ENCODE measurements at regions not wholly inside any gene's neighbourhood (a gene's known extent, or its start where the extent isn't known, plus 50 kb on each side); places are given as distances from the start of the nearest gene placed in this dataset.
A peak's percentile ranks its signal among the peaks of the same experiment; 100 is the strongest.
"Not testable (repeated sequence)": the region's sequence is repeated elsewhere in the genome, so short reads cannot be mapped to it uniquely, and the experiment has no call there.

- no peak for FAIRE-seq
- DNase-seq (ENCODE audit: insufficient read length, low spot score) = no peak
Observed at GRCh38 chr22:49517667-49518185, 309.9 kb downstream of the BRD1 start.

GRCh38 chr22:49517211-49517610 is 310.5 kb downstream of the BRD1 start:
- DNase-seq (ENCODE audit: insufficient read length, low spot score) = no peak

GRCh38 chr22:49515475-49515874 is 312.2 kb downstream of the BRD1 start:
- no peak for DNase-seq (ENCODE audit: insufficient read length, low spot score)
- no peak for FAIRE-seq

More at GRCh38 chr22:49517211-49517610, 310.5 kb downstream of the BRD1 start:
- FAIRE-seq = no peak

DNA sequence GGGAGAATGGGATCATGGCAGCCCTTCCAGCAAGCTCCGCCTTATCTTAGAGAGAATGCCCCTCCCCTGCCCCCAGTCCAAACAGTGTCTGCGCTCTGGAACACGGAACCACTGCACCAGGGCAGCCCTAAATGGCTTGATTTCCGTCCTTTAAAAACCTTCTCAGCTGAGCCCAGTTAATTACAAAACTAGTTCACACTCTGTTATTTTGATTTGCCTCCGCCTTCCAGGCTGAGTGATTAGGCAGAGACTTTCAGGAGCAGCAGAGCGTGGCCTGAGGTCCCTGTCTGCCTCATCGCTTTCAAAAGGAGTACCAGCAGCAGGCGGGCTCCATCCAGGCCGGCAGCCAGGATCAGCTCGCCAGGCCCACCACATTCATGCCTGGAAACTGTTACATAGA is 313.0 kb downstream of the BRD1 start:
- FAIRE-seq = no peak
- no peak for DNase-seq (ENCODE audit: insufficient read length, low spot score)

DNA sequence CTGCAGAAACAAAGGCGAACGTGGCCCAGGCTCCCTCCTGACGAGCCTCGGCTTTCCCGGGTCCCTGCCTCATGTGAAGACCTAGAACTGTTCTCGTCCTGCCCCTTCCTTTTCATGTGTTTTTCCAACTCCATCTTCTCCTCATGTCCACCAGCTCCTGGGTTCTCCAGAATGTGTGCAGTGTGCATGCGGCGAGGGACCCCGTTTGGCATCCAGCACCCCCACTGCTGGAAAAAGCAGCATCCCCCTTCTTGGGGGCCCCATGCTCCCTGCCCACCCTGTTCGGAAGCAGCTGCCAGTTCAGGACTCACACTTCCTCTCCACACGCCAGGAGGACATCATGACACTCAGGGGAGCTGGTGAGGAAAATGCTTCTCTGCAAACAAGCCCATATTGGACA is 313.5 kb downstream of the BRD1 start:
- FAIRE-seq = no peak

DNA sequence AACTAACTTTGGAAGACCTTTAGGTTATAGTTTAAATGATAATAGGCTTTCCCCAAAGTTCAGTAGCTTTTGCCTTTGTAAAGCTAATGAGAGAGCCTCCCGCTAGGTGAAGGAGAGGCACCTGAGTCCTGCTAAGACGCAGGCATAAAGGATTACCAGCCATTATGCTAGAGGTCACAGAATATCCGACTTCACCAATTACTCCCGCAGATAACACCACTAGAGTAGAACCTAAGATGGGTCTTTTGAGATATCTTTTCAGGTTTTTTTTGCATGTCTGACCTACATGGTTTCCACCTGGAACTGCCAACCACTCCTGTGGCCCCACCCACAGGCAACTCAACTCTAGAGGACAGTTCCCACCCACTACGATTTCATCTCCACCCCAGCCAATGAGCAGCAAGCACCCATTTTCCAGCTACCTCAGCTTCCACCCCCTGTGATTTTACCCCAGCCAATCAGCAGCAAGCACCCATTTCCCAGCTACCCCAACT is 314.3 kb downstream of the BRD1 start:
- FAIRE-seq (no peak), DNase-seq (ENCODE audit: insufficient read length, low spot score) (no peak)

More for the DNA sequence above, 313.5 kb downstream of the BRD1 start:
- no peak for DNase-seq (ENCODE audit: insufficient read length, low spot score)

GRCh38 chr22:49512487-49513165 is 315.0 kb downstream of the BRD1 start:
- FAIRE-seq (no peak), DNase-seq (ENCODE audit: insufficient read length, low spot score) (no peak)

DNA sequence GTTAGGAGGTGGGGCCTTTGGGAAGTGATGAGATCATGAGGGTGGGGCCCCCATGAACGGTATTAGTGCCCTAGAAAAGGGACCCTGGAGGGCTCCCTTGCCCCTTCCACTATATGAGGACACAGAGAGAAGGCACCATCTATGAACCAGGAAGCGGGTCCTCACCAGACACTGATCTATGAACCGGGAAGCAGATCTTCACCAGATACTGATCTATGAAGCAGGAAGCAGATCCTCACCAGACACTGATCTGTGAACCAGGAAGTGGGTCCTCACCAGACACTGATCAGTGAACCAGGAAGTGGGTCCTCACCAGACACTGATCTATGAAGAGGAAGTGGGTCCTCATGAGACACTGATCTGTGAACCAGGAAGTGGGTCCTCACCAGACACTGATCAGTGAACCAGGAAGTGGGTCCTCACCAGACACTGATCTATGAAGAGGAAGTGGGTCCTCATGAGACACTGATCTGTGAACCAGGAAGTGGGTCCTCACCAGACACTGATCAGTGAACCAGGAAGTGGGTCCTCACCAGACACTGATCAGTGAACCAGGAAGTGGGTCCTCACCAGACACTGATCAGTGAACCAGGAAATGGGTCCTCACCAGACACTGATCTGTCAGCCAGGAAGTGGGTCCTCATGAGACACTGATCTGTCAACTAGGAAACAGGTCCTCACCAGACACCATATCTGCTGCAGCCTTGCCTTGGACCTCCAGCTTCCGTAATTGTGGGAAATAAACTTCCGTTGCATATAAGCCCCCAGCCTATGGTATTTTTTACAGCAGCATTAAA is 316.1 kb downstream of the BRD1 start:
- FAIRE-seq; DNase-seq (ENCODE audit: insufficient read length, low spot score): not testable (repeated sequence)

- DNase-seq (ENCODE audit: insufficient read length, low spot score) (no peak), FAIRE-seq (no peak)
Observed at GRCh38 chr22:49510718-49511117, 317.0 kb downstream of the BRD1 start.

DNA sequence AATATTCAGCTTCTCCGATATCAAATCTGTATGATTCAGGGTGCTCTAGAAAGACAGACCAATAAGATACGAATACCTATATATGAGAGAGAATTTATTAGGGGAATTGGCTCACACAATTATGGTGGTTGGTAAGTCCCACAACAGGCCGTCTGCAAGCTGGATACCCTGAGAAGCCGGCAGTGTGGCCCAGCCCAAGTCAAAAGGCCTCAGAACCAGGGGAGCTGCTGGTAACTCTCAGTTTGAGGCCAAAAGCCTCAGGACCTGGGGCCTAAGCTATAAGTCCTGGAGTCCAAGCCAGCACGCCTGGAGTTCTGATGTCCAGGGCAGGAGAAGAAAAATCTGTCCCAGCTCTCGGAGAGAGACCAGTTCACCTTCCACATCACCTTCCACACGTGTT is 318.7 kb downstream of the BRD1 start:
- FAIRE-seq (no peak), DNase-seq (ENCODE audit: insufficient read length, low spot score) (no peak)

- FAIRE-seq = no peak
- DNase-seq (ENCODE audit: insufficient read length, low spot score) = no peak
Observed at GRCh38 chr22:49508561-49508960, 319.1 kb downstream of the BRD1 start.

DNA sequence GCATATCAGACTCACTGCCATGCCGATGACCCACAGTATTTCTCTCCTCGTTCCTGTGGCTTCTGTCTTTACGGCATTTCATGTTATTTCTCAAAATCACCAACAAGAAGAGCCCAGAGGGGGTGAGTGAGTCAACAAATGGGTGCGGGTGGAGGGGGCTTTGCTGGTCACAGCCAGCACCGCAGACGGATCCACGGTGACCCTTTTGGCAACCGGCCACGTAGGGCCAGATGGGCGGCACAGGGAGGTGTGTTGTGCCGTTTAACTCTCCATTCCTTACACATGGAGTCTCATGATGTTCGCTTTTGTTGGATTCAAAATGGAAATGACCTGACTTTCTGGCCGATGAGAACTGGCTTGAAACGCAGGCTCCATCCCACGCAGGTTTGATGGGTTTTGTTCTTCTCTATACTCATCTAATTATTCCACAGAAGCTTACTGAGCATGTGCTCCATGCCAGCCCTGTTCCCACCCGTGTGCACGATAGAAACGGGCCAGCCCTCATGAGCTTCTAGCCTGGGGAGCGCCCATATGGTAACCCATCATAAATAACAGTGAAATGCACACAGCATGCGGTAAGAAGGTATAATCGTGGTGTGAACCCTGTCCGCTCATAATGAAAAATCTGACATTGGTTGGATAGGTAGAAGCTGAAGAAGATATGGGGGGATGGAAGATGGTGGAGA is 319.9 kb downstream of the BRD1 start:
- FAIRE-seq (no peak), DNase-seq (ENCODE audit: insufficient read length, low spot score) (no peak)

GRCh38 chr22:49506010-49506400 is 321.7 kb downstream of the BRD1 start:
- FAIRE-seq (no peak), DNase-seq (ENCODE audit: insufficient read length, low spot score) (no peak)

GRCh38 chr22:49505337-49506009 is 322.2 kb downstream of the BRD1 start:
- peak; percentile 76 for FAIRE-seq
- DNase-seq (ENCODE audit: insufficient read length, low spot score) = no peak

GRCh38 chr22:49503896-49504521 is 323.7 kb downstream of the BRD1 start:
- no peak for DNase-seq (ENCODE audit: insufficient read length, low spot score)
- no peak for FAIRE-seq

DNA sequence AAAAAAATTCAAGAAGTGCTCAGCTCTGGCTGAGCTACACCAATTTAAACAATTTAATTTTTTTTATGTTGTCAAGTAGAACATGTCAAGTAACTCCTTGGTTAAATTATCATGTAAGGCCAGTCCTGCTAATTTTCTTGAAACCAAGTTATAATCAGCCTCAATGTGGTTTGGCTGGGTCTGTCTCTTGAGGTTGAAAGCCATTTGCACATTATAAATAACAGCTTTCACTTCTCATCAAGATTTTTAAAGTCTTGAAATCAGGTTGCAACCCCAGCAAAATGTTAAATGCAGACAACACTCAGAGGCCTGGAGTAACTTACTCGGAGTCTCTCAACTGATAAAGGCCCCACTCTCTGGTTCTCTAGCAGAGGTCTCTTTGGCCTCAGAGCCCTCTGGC is 324.4 kb downstream of the BRD1 start:
- FAIRE-seq (no peak), DNase-seq (ENCODE audit: insufficient read length, low spot score) (no peak)

DNA sequence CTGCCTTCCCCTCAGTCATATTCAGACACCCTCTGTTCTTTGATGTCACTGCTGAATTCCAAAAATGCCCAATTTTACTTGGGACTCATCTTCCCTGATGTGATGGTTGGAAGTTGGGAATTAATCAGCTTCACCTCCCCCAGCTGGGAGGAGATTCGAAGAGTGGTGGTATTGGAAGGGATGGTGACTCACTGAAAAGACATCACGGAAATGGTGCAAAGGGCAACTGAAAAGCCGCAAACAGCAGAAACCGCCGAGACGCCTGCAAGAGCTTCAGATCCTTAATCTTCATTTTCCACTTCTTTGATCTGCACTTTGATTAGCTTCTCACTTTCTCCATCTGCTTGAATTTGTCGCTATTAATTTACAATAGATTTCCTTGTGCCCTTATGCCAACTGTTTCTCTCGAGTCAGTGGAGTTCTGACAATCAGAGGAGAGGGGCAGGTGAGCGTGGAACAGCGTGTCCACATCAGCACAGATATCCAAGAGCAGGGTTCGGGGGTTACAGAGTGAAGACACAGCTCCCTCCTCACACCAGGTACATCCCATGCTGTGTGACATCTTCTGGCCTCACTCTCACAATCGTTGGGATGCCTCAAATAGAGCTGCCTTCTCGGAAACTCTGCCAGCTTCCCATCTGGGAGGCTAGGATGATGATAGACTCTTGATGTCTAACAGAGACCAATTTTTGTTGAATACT is 325.4 kb downstream of the BRD1 start:
- no peak for FAIRE-seq

DNA sequence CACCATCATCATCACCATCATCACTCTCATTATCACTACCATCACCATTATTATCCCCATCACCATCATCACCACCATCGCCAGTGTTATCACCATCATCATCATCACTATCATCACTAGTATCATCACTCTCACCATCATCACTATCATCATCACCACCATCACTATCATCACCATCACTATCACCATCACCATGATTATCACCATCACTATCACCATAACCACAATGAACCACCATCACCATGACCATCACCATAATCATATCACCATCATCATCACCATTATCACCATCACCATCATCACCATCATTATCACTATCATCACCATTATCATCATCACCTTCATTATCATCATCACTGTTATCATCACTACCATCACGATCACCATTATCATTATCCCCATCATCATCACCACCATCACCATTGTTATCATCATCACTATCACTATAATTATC is 326.7 kb downstream of the BRD1 start:
- FAIRE-seq = peak; percentile 70
- no peak for DNase-seq (ENCODE audit: insufficient read length, low spot score)

More for the DNA sequence above, 325.4 kb downstream of the BRD1 start:
- peak; percentile 37 for DNase-seq (ENCODE audit: insufficient read length, low spot score)

- FAIRE-seq (no peak), DNase-seq (ENCODE audit: insufficient read length, low spot score) (no peak)
Observed at GRCh38 chr22:49500076-49500460, 327.6 kb downstream of the BRD1 start.

Data from HTR-8/SVneo (cell line).